ENCODE measurements at regions not wholly inside any gene's neighbourhood (a gene's known extent, or its start where the extent isn't known, plus 50 kb on each side); places are given as distances from the start of the nearest gene placed in this dataset.

GRCh38 chr6:8526624-8527023 lies 91.3 kb upstream of the SLC35B3 start:
- no peak overlapping the region for H3K4me3 ChIP-seq (ENCODE audit: low read depth in 1 of 3, low read length in 3 of 3)
- no peaks in the 10 kb centered on the region for H3K9me3 ChIP-seq (ENCODE audit: control insufficient read depth in 4 of 4, low read length in 3 of 4)
- TF ChIP-seq JUND (IDR thresholded peaks at IDR 0.05) = no peak
- no peak for TF ChIP-seq ATF3 (IDR thresholded peaks at IDR 0.05)
- no peak for TF ChIP-seq ZBTB33 (IDR thresholded peaks at IDR 0.05)
- no peak for TF ChIP-seq EGR1 (IDR thresholded peaks at IDR 0.05; ENCODE audit: low read depth in 2 of 2)
- TF ChIP-seq FOXA1 (IDR thresholded peaks at IDR 0.05) = no peak
- TF ChIP-seq NR2F2 (IDR thresholded peaks at IDR 0.05) = no peak
- TF ChIP-seq FOXA2 (IDR thresholded peaks at IDR 0.05) = no peak
- no peak for TF ChIP-seq RAD21 (IDR thresholded peaks at IDR 0.05)
- no peak for TF ChIP-seq MAX (IDR thresholded peaks at IDR 0.05)
- 83% methylated on average over 7 of the region's 7 CpGs for WGBS
- H3K36me3 ChIP-seq (ENCODE audit: control insufficient read depth in 4 of 4, insufficient read depth in 3 of 4, low read depth in 1 of 4, low read length in 3 of 4) = no peaks in the 10 kb centered on the region
- H3K27me3 ChIP-seq (ENCODE audit: control insufficient read depth in 4 of 4, insufficient read depth in 4 of 4, low read length in 3 of 4) = no peaks in the 10 kb centered on the region
- H3K9ac ChIP-seq (ENCODE audit: low read depth in 1 of 2, low read length in 2 of 2) = no peak overlapping the region
- H3K27ac ChIP-seq (ENCODE audit: low read depth in 1 of 2, low read length in 2 of 2) = no peak overlapping the region
- H3K4me1 ChIP-seq (ENCODE audit: control insufficient read depth in 4 of 4, insufficient read depth in 4 of 4, low read length in 3 of 4) = peaks cover 0 to 3% (median 1%) of the 10 kb centered on the region in 4 donors
- DNase-seq (ENCODE audit: low spot score) = no peak

- 96% methylated on average over 1 of the region's 1 CpG for WGBS
- H3K4me1 ChIP-seq (ENCODE audit: control insufficient read depth in 4 of 4, insufficient read depth in 4 of 4, low read length in 3 of 4) = peaks cover 0 to 3% (median 1%) of the 10 kb centered on the region in 4 donors
- no peaks in the 10 kb centered on the region for H3K9me3 ChIP-seq (ENCODE audit: control insufficient read depth in 4 of 4, low read length in 3 of 4)
- H3K9ac ChIP-seq (ENCODE audit: low read depth in 1 of 2, low read length in 2 of 2) = no peak overlapping the region
- H3K36me3 ChIP-seq (ENCODE audit: control insufficient read depth in 4 of 4, insufficient read depth in 3 of 4, low read depth in 1 of 4, low read length in 3 of 4) = no peaks in the 10 kb centered on the region
- no peaks in the 10 kb centered on the region for H3K27me3 ChIP-seq (ENCODE audit: control insufficient read depth in 4 of 4, insufficient read depth in 4 of 4, low read length in 3 of 4)
- no peak for TF ChIP-seq ATF3 (IDR thresholded peaks at IDR 0.05)
- TF ChIP-seq RAD21 (IDR thresholded peaks at IDR 0.05) = no peak
- TF ChIP-seq YY1 (IDR thresholded peaks at IDR 0.05) = no peak
- TF ChIP-seq SP1 (IDR thresholded peaks at IDR 0.05) = no peak
- no peak for TF ChIP-seq ZBTB33 (IDR thresholded peaks at IDR 0.05)
- no peak for TF ChIP-seq FOXA2 (IDR thresholded peaks at IDR 0.05)
- no peak for TF ChIP-seq TAF1 (conservative IDR thresholded peaks at IDR 0.05)
- no peak for TF ChIP-seq FOXA1 (IDR thresholded peaks at IDR 0.05)
- TF ChIP-seq RXRA (IDR thresholded peaks at IDR 0.05) = no peak
- no peak overlapping the region for H3K27ac ChIP-seq (ENCODE audit: low read depth in 1 of 2, low read length in 2 of 2)
- no peak for DNase-seq (ENCODE audit: low spot score)
- H3K4me3 ChIP-seq (ENCODE audit: low read depth in 1 of 3, low read length in 3 of 3) = no peak overlapping the region
These were observed 90.0 kb upstream of the SLC35B3 start for GRCh38 chr6:8525370-8525769.

- no peaks in the 10 kb centered on the region for H3K4me1 ChIP-seq (ENCODE audit: control insufficient read depth in 4 of 4, insufficient read depth in 4 of 4, low read length in 3 of 4)
- no peaks in the 10 kb centered on the region for H3K9me3 ChIP-seq (ENCODE audit: control insufficient read depth in 4 of 4, low read length in 3 of 4)
- H3K27ac ChIP-seq (ENCODE audit: low read depth in 1 of 2, low read length in 2 of 2) = no peak overlapping the region
- H3K4me3 ChIP-seq (ENCODE audit: low read depth in 1 of 3, low read length in 3 of 3) = no peak overlapping the region
- no peaks in the 10 kb centered on the region for H3K27me3 ChIP-seq (ENCODE audit: control insufficient read depth in 4 of 4, insufficient read depth in 4 of 4, low read length in 3 of 4)
- no peak overlapping the region for H3K9ac ChIP-seq (ENCODE audit: low read depth in 1 of 2, low read length in 2 of 2)
- H3K36me3 ChIP-seq (ENCODE audit: control insufficient read depth in 4 of 4, insufficient read depth in 3 of 4, low read depth in 1 of 4, low read length in 3 of 4) = no peaks in the 10 kb centered on the region
- DNase-seq (ENCODE audit: low spot score) = no peak
- 92% methylated on average over 1 of the region's 1 CpG for WGBS
- no peak for TF ChIP-seq ATF3 (IDR thresholded peaks at IDR 0.05)
- no peak for TF ChIP-seq SP1 (IDR thresholded peaks at IDR 0.05)
- no peak for TF ChIP-seq RAD21 (IDR thresholded peaks at IDR 0.05)
- no peak for TF ChIP-seq REST (IDR thresholded peaks at IDR 0.05)
- no peak for TF ChIP-seq NR2F2 (IDR thresholded peaks at IDR 0.05)
- no peak for TF ChIP-seq GABPA (IDR thresholded peaks at IDR 0.05 in 1 of 2, conservative IDR thresholded peaks at IDR 0.05 in 1 of 2)
- no peak for TF ChIP-seq FOXA2 (IDR thresholded peaks at IDR 0.05)
- TF ChIP-seq RXRA (IDR thresholded peaks at IDR 0.05) = no peak
- no peak for TF ChIP-seq CTCF (IDR thresholded peaks at IDR 0.05; ENCODE audit: low read depth, low read length, missing input control)
- no peak for TF ChIP-seq FOXA1 (IDR thresholded peaks at IDR 0.05)
- no peak for TF ChIP-seq EGR1 (IDR thresholded peaks at IDR 0.05; ENCODE audit: low read depth in 2 of 2)
These were observed 77.8 kb upstream of the SLC35B3 start for GRCh38 chr6:8513174-8513573.

Data from liver (tissue), 8 donors.